H1 (cell line): ENCODE measurements at regions not wholly inside any gene's neighbourhood (a gene's known extent, or its start where the extent isn't known, plus 50 kb on each side); places are given as distances from the start of the nearest gene placed in this dataset.

Source experiments
- CTCF ChIA-PET: fragments of 300-600 bp; sonication (Branson Sonifier 250); formaldehyde crosslinking; loops from one replicate; lab custom pipeline; 2021; ENCODE audit not compliant: partially characterized antibody; lab: Charles Lee
- POLR2A ChIA-PET: fragments of 300-600 bp; sonication (Branson Sonifier 250); formaldehyde crosslinking; loops from one replicate; lab custom pipeline; 2021; ENCODE audit warnings: inconsistent platforms; ENCODE audit not compliant: partially characterized antibody; lab: Charles Lee
- DNase-seq, 2 experiments: peaks; one replicate each; pipeline versions ENCODE4 v3.0.0 to v3.0.0-alpha.2; 2010 to 2022; ENCODE audit warnings: low spot score in 2 of 2, low read depth in 1 of 2, mixed read lengths in 1 of 2
- FAIRE-seq: peaks from 2 replicates; lab custom pipeline; 2011; peaks lifted over from hg19 to GRCh38; lab: Jason Lieb, UNC
- H2AFZ ChIP-seq: 2 replicates; pipeline ENCODE4 v1.8.1; 2012; ENCODE audit warnings: low read length, inconsistent platforms
- H2AK5ac ChIP-seq: 2 replicates; pipeline ENCODE4 v1.6.1; 2013; ENCODE audit warnings: low read depth, low read length
- H2BK120ac ChIP-seq: replicated peaks from 2 replicates; pipeline ENCODE3; 2013; ENCODE audit warnings: low read depth, low read length, inconsistent platforms
- H2BK12ac ChIP-seq: 2 replicates; pipeline ENCODE4 v1.6.1; 2013; ENCODE audit warnings: low read depth, low read length
- H2BK15ac ChIP-seq: 2 replicates; pipeline ENCODE4 v1.6.1; 2013; ENCODE audit warnings: low read length
- H2BK20ac ChIP-seq: 2 replicates; pipeline ENCODE4 v1.6.1; 2013; ENCODE audit warnings: low read length
- H2BK5ac ChIP-seq: 2 replicates; pipeline ENCODE4 v1.6.1; 2013; ENCODE audit warnings: low read depth, low read length
- H3K14ac ChIP-seq: 2 replicates; pipeline ENCODE4 v1.6.1; 2013; ENCODE audit warnings: inconsistent platforms; ENCODE audit not compliant: insufficient read length
- H3K18ac ChIP-seq: 2 replicates; pipeline ENCODE4 v1.6.1; 2013; ENCODE audit warnings: low read length; ENCODE audit errors: extremely low read depth
- H3K23ac ChIP-seq: 2 replicates; pipeline ENCODE4 v1.6.1; 2013; ENCODE audit warnings: inconsistent platforms; ENCODE audit not compliant: insufficient read length
- H3K23me2 ChIP-seq: 2 replicates; pipeline ENCODE4 v1.6.1; 2013; ENCODE audit warnings: low read depth, low read length
- H3K27ac ChIP-seq: 2 replicates; pipeline ENCODE4 v1.6.1; 2011; ENCODE audit warnings: low read depth, low read length, inconsistent platforms
- H3K27me3 ChIP-seq, 4 experiments: replicated peaks in 1 of 4; 1 replicate in 1 of 4; 2 replicates in 3 of 4; pipeline versions ENCODE4 v1.6.1 to v1.8.1; 2011 to 2013; ENCODE audit warnings: low read length in 3 of 4, mild to moderate bottlenecking in 3 of 4, inconsistent platforms in 2 of 4, mixed read lengths in 2 of 4, moderate library complexity in 1 of 4; ENCODE audit not compliant: control insufficient read depth in 3 of 4, insufficient read depth in 3 of 4; ENCODE audit errors: extremely low read depth in 1 of 4
- H3K36me3 ChIP-seq, 4 experiments: 2 replicates each; pipeline versions ENCODE4 v1.6.1 to v1.8.1; 2011 to 2013; ENCODE audit warnings: mild to moderate bottlenecking in 4 of 4, low read length in 3 of 4, moderate library complexity in 2 of 4, control low read depth in 1 of 4, inconsistent platforms in 1 of 4; ENCODE audit not compliant: insufficient read depth in 4 of 4, control insufficient read depth in 2 of 4
- H3K4ac ChIP-seq: replicated peaks from 2 replicates; pipeline ENCODE3; 2013; ENCODE audit warnings: low read length, low read depth, mixed read lengths, inconsistent platforms; ENCODE audit not compliant: insufficient read length
- H3K4me1 ChIP-seq, 4 experiments: replicated peaks in 1 of 4; 1 replicate in 1 of 4; 2 replicates in 3 of 4; pipeline versions ENCODE4 v1.6.1 to v1.8.1; 2011 to 2013; ENCODE audit warnings: low read length in 3 of 4, inconsistent platforms in 2 of 4, mixed read lengths in 1 of 4; ENCODE audit not compliant: insufficient read depth in 4 of 4, control insufficient read depth in 3 of 4
- H3K4me2 ChIP-seq, 2 experiments: 2 replicates each; pipeline versions ENCODE4 v1.6.1 to v1.8.1; 2011 to 2013; ENCODE audit warnings: low read depth in 2 of 2, low read length in 2 of 2, control low read depth in 1 of 2, inconsistent platforms in 1 of 2, mild to moderate bottlenecking in 1 of 2; ENCODE audit not compliant: insufficient read depth in 1 of 2
- H3K4me3 ChIP-seq, 4 experiments: fragments of 200-600, 300-600 bp in 1 of 4; sonication (generic), shearing (Covaris generic), sonication (Bioruptor Twin) in 1 of 4; 2 replicates each; pipeline versions ENCODE4 v1.5.1 to v1.8.1; 2011 to 2016; ENCODE audit warnings: low read length in 4 of 4, low read depth in 3 of 4, control low read depth in 2 of 4, inconsistent platforms in 2 of 4, mild to moderate bottlenecking in 2 of 4, mixed read lengths in 1 of 4, moderate library complexity in 1 of 4; ENCODE audit not compliant: insufficient read depth in 2 of 4; ENCODE audit errors: extremely low read depth in 1 of 4
- H3K56ac ChIP-seq: replicated peaks from 2 replicates; pipeline ENCODE3; 2013; ENCODE audit warnings: low read depth, mild to moderate bottlenecking, mixed read lengths, low read length, inconsistent platforms; ENCODE audit not compliant: insufficient read length
- H3K79me1 ChIP-seq: 2 replicates; pipeline ENCODE4 v1.6.1; 2013; ENCODE audit warnings: low read depth, low read length, control low read depth
- H3K79me2 ChIP-seq, 2 experiments: 2 replicates each; pipeline versions ENCODE4 v1.6.1 to v1.8.1; 2012 to 2013; ENCODE audit warnings: low read length in 2 of 2, mild to moderate bottlenecking in 2 of 2, inconsistent platforms in 1 of 2; ENCODE audit not compliant: insufficient read depth in 2 of 2, control insufficient read depth in 1 of 2
- H3K9ac ChIP-seq, 4 experiments: replicated peaks in 1 of 4; 1 replicate in 1 of 4; 2 replicates in 3 of 4; pipeline versions ENCODE4 v1.6.1 to v1.8.1; 2011 to 2013; ENCODE audit warnings: low read depth in 3 of 4, low read length in 3 of 4, control low read depth in 2 of 4, mild to moderate bottlenecking in 2 of 4, moderate library complexity in 2 of 4, inconsistent platforms in 1 of 4; ENCODE audit errors: extremely low read depth in 1 of 4
- H3K9me3 ChIP-seq, 2 experiments: 2 replicates each; pipeline versions ENCODE4 v1.6.1 to v1.8.1; 2012 to 2013; ENCODE audit warnings: mild to moderate bottlenecking in 2 of 2, moderate library complexity in 2 of 2, control low read depth in 1 of 2, inconsistent platforms in 1 of 2, low read depth in 1 of 2, low read length in 1 of 2, mixed read lengths in 1 of 2; ENCODE audit not compliant: insufficient read depth in 2 of 2
- H4K20me1 ChIP-seq, 2 experiments: replicated peaks in 1 of 2; 2 replicates each; pipeline versions ENCODE3 to v1.8.1; 2011 to 2013; ENCODE audit warnings: inconsistent platforms in 2 of 2, low read length in 2 of 2, mild to moderate bottlenecking in 1 of 2; ENCODE audit not compliant: insufficient read depth in 2 of 2, control insufficient read depth in 1 of 2
- H4K5ac ChIP-seq: 2 replicates; pipeline ENCODE4 v1.6.1; 2013; ENCODE audit warnings: low read length, low read depth, mixed read lengths, inconsistent platforms; ENCODE audit not compliant: insufficient read length
- H4K8ac ChIP-seq: 2 replicates; pipeline ENCODE4 v1.8.0; 2013; ENCODE audit warnings: mild to moderate bottlenecking, moderate library complexity, low read length, inconsistent platforms; ENCODE audit not compliant: insufficient read depth; ENCODE audit errors: extremely low read depth
- H4K91ac ChIP-seq: replicated peaks from 2 replicates; pipeline ENCODE3; 2013; ENCODE audit warnings: low read length, mixed read lengths, inconsistent platforms; ENCODE audit not compliant: insufficient read length
- ATF3 ChIP-seq: IDR thresholded peaks from 2 replicates; pipeline ENCODE4 v1.6.1; 2011; ENCODE audit warnings: low read depth, mild to moderate bottlenecking, low read length; ENCODE audit not compliant: insufficient read depth
- CHD1 ChIP-seq: IDR thresholded peaks from 2 replicates; pipeline ENCODE4 v1.6.1; 2012; ENCODE audit warnings: low read depth, low read length, improper control_type of control experiment
- CREB1 ChIP-seq: IDR thresholded peaks from 2 replicates; pipeline ENCODE4 v1.6.1; 2012; ENCODE audit warnings: inconsistent platforms
- EP300 ChIP-seq, 2 experiments: IDR thresholded peaks; 1 replicate in 1 of 2; 2 replicates in 1 of 2; pipeline ENCODE4 v1.6.1; 2011 to 2012; ENCODE audit warnings: low read depth in 2 of 2, low read length in 2 of 2, mild to moderate bottlenecking in 2 of 2, borderline replicate concordance in 1 of 2, inconsistent platforms in 1 of 2, moderate library complexity in 1 of 2
- HDAC6 ChIP-seq: IDR thresholded peaks from one replicate; pipeline ENCODE4 v1.7.1; 2012; ENCODE audit warnings: low read depth, mild to moderate bottlenecking, inconsistent platforms, low read length, moderate library complexity
- RBBP5 ChIP-seq: IDR thresholded peaks from 2 replicates; pipeline ENCODE4 v1.7.1; 2012; ENCODE audit warnings: low read depth, mild to moderate bottlenecking, inconsistent platforms, low read length, moderate library complexity, borderline replicate concordance
- TAF7 ChIP-seq: optimal IDR thresholded peaks from 2 replicates; pipeline ENCODE3; 2011; ENCODE audit warnings: low read depth, mild to moderate bottlenecking, inconsistent platforms, low read length, moderate library complexity, borderline replicate concordance
- WGBS, 2 experiments: shearing (Covaris generic) in 1 of 2; methylation state at CpG; one replicate each; pipeline versions ENCODE4 v1.1.6 to v1.1.7; 2013 to 2015; ENCODE audit warnings: low lambda C conversion rate in 2 of 2, mixed read lengths in 2 of 2, inconsistent platforms in 1 of 2, low coverage in 1 of 2, missing lambda C conversion rate in 1 of 2; ENCODE audit not compliant: insufficient replicate concordance in 2 of 2, insufficient coverage in 1 of 2, insufficient read length in 1 of 2; ENCODE audit errors: extremely low coverage in 1 of 2, missing lambda C conversion rate in 1 of 2; 5-methylcytosine and 5-hydroxymethylcytosine counted together

DNA sequence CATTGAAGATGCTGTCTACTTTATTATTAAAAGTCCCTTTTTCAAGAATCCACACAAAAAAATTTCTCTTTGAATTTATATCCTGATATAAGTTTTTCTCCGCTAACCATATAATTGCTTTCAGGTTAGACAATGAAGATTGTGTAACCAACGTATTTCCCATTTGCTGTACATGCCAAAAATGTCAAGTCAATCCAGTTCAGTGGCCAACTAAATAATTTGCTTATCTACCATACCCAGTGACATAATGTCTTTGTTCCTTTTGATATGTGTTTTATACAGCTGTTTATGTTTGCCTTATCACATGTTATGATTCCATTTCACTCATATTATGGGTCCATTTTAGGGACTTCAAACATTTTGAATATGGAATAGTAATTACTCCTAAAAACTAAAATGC is 349.9 kb downstream of the EFNA5 start:
- Histone ChIP-seq H3K79me2 (no peaks in the 10 kb centered on the region), H4K91ac (no peak overlapping the region), H4K5ac (no peak overlapping the region), H3K27ac (no peak overlapping the region), H3K4me2 (no peak overlapping the region)
- no peak for DNase-seq
- TF ChIP-seq CHD1 (no peak), RBBP5 (no peak), TAF7 (no peak), HDAC6 (no peak), CREB1 (no peak), ATF3 (no peak), EP300 (IDR thresholded peaks at IDR 0.05; ENCODE audit: borderline replicate concordance in 1 of 2, low read depth in 2 of 2, low read length in 2 of 2) (no peak)
- TF ChIP-seq, all 59 proteins: peak for 0
- Histone ChIP-seq H2BK120ac (no peak overlapping the region), H3K4me1 (no peaks in the 10 kb centered on the region; a peak in 1 of 7 replicates), H4K20me1 (no peaks in the 10 kb centered on the region), H3K23ac (no peak overlapping the region), H2BK20ac (no peak overlapping the region), H3K27me3 (peaks cover 0 to 1% (median 0%) of the 10 kb centered on the region in 4 experiments; a peak in 1 of 7 replicates), H3K4ac (no peak overlapping the region), H2BK12ac (no peak overlapping the region), H3K9ac (no peak overlapping the region), H4K8ac (no peak overlapping the region), H3K23me2 (no peaks in the 10 kb centered on the region), H3K79me1 (no peaks in the 10 kb centered on the region), H3K14ac (no peak overlapping the region), H2BK15ac (no peak overlapping the region), H2BK5ac (no peak overlapping the region), H3K9me3 (no peaks in the 10 kb centered on the region), H2AFZ (no peak overlapping the region), H3K56ac (no peak overlapping the region), H3K18ac (no peak overlapping the region), H3K36me3 (no peaks in the 10 kb centered on the region), H3K4me3 (no peak overlapping the region), H2AK5ac (no peak overlapping the region)
- CTCF ChIA-PET, result no interaction called here
- no peak for FAIRE-seq
- POLR2A ChIA-PET, result no interaction called here
- WGBS, 2 experiments, result 90% methylated on average over 2 of the region's 2 CpGs; no CpG with 5 or more reads in 1 of the 2 experiments
